Tibial nerve (tissue), 4 donors: ENCODE measurements at regions not wholly inside any gene's neighbourhood (a gene's known extent, or its start where the extent isn't known, plus 50 kb on each side); places are given as distances from the start of the nearest gene placed in this dataset.

Experiments used
- CTCF ChIP-seq, 5 experiments: fragments of 200-600 bp in 3 of 5; fragments of 450-650 bp in 2 of 5; sonication (generic) in 3 of 5; IDR thresholded peaks; one replicate each; pipeline ENCODE4 v1.5.1; 2016 to 2019; ENCODE audit warnings: antibody characterized with exemption in 5 of 5, mild to moderate bottlenecking in 3 of 5, moderate library complexity in 2 of 5
- EP300 ChIP-seq, 2 donors: sonication (generic); formaldehyde crosslinking; IDR thresholded peaks; one replicate each; pipeline ENCODE4 v1.6.1; 2017; ENCODE audit warnings: antibody characterized with exemption in 2 of 2, mild to moderate bottlenecking in 1 of 2

GRCh38 chr3:43919029-43919428 is 228.3 kb downstream of the ABHD5 start:
- TF ChIP-seq CTCF (IDR thresholded peaks at IDR 0.05) (no peak), EP300 (IDR thresholded peaks at IDR 0.05) (no peak)
